ENCODE measurements at regions not wholly inside any gene's neighbourhood (a gene's known extent, or its start where the extent isn't known, plus 50 kb on each side); places are given as distances from the start of the nearest gene placed in this dataset.

DNA sequence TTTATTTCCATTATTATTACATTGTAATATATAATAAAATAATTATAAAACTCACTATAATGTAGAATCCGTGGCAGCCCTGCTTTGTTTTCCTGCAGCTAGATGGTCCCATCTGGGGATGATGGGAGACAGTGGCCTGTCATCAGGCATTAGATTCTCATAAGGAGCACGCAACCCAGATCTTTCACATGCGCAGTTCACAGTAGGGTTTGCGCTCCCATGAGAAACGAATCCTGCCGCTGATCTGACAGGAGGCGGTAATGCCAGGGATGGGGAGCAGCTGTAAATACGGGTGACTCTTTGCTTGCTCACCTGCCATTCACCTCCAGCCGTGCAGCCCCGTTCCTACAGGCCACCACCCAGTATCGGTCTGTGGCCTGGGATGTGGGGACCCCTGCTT lies 1879.3 kb upstream of the WWC1 start:
- no peak overlapping the region for H3K4me3 ChIP-seq (ENCODE audit: low read depth, low read length, poor library complexity, severe bottlenecking)
- no peak for TF ChIP-seq EZH2 (IDR thresholded peaks at IDR 0.05; ENCODE audit: borderline replicate concordance, low read length)
- TF ChIP-seq, protein P1, sequence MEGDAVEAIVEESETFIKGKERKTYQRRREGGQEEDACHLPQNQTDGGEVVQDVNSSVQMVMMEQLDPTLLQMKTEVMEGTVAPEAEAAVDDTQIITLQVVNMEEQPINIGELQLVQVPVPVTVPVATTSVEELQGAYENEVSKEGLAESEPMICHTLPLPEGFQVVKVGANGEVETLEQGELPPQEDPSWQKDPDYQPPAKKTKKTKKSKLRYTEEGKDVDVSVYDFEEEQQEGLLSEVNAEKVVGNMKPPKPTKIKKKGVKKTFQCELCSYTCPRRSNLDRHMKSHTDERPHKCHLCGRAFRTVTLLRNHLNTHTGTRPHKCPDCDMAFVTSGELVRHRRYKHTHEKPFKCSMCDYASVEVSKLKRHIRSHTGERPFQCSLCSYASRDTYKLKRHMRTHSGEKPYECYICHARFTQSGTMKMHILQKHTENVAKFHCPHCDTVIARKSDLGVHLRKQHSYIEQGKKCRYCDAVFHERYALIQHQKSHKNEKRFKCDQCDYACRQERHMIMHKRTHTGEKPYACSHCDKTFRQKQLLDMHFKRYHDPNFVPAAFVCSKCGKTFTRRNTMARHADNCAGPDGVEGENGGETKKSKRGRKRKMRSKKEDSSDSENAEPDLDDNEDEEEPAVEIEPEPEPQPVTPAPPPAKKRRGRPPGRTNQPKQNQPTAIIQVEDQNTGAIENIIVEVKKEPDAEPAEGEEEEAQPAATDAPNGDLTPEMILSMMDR (IDR thresholded peaks at IDR 0.05; ENCODE audit: low read length): no peak
- H3K27ac ChIP-seq (ENCODE audit: low read depth, low read length, poor library complexity, severe bottlenecking): no peak overlapping the region
- H2AFZ ChIP-seq (ENCODE audit: low read length): no peak overlapping the region
- H3K79me2 ChIP-seq (ENCODE audit: insufficient read depth, low read length): no peaks in the 10 kb centered on the region
- no peaks in the 10 kb centered on the region for H3F3A ChIP-seq (ENCODE audit: insufficient read depth, low read length)
- H3K9ac ChIP-seq (ENCODE audit: low read length): no peak overlapping the region
- no peaks in the 10 kb centered on the region for H4K20me1 ChIP-seq (ENCODE audit: insufficient read depth, low read length)
- H3K36me3 ChIP-seq (ENCODE audit: insufficient read depth, low read length): no peaks in the 10 kb centered on the region
- no peaks in the 10 kb centered on the region for H3K4me1 ChIP-seq (ENCODE audit: insufficient read depth, low read length, severe bottlenecking)
- no peak overlapping the region for H3K4me2 ChIP-seq (ENCODE audit: low read length)
- H3K9me2 ChIP-seq (ENCODE audit: low read depth, low read length): no peaks in the 10 kb centered on the region
- no peaks in the 10 kb centered on the region for H3K27me3 ChIP-seq (ENCODE audit: insufficient read depth, low read length)
- H3K9me3 ChIP-seq (ENCODE audit: low read length): no peaks in the 10 kb centered on the region

DNA sequence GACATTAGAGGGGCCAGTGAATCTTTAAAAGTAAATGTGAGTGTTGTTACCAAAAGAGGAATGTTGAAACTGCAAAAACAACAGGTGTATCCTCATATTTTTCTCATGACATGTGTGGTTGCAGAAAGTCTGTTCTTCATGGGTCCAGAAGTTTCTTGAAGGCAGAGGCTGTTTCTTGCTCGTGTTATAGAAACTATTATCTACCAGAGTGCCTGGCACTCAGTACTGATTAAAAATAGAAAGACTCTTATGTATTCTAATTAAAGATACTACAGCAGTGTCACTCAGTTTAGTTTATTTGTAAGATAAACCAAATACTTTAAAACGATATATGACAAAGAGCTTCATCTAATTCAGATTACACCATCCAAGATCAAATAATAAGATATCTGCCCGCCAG lies 1864.2 kb upstream of the WWC1 start:
- Histone ChIP-seq H3K9me3 (ENCODE audit: low read length) (no peaks in the 10 kb centered on the region), H3K27ac (ENCODE audit: low read depth, low read length, poor library complexity, severe bottlenecking) (no peak overlapping the region), H3K9ac (ENCODE audit: low read length) (no peak overlapping the region), H3K4me3 (ENCODE audit: low read depth, low read length, poor library complexity, severe bottlenecking) (no peak overlapping the region), H3K9me2 (ENCODE audit: low read depth, low read length) (no peaks in the 10 kb centered on the region), H3K79me2 (ENCODE audit: insufficient read depth, low read length) (no peaks in the 10 kb centered on the region), H3F3A (ENCODE audit: insufficient read depth, low read length) (no peaks in the 10 kb centered on the region), H3K36me3 (ENCODE audit: insufficient read depth, low read length) (no peaks in the 10 kb centered on the region), H3K4me1 (ENCODE audit: insufficient read depth, low read length, severe bottlenecking) (no peaks in the 10 kb centered on the region), H2AFZ (ENCODE audit: low read length) (no peak overlapping the region), H4K20me1 (ENCODE audit: insufficient read depth, low read length) (no peaks in the 10 kb centered on the region), H3K27me3 (ENCODE audit: insufficient read depth, low read length) (no peaks in the 10 kb centered on the region), H3K4me2 (ENCODE audit: low read length) (no peak overlapping the region)
- TF ChIP-seq, protein P1 (IDR thresholded peaks at IDR 0.05; ENCODE audit: low read length): no peak
- no peak for TF ChIP-seq EZH2 (IDR thresholded peaks at IDR 0.05; ENCODE audit: borderline replicate concordance, low read length)

DNA sequence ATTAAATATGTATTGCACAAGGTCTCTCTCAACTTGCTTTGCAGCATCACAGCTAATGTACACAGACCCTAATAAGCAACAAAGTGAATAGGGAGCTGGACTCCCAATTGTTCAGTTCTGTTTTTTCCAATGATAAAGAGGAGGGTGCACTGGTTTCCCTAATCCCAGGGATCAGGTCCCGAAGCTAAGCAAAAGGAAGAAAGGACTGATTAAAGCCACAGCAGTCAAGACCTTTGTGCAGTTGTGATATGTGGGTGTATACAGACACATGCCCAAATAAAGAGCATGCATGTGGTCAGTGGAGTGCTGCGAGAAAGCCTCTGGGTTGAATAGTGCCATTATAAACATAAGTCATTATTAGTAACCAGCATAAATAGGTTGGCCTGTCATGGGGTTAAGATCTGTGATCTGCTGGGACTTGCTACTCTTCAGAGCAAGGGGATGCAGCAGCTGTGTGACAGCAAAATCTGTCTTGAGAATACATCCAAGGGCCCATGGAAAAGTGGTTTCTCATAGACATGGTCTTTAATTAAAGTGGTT lies 1863.1 kb upstream of the WWC1 start:
- no peaks in the 10 kb centered on the region for H3K36me3 ChIP-seq (ENCODE audit: insufficient read depth, low read length)
- H3K4me2 ChIP-seq (ENCODE audit: low read length): no peak overlapping the region
- H2AFZ ChIP-seq (ENCODE audit: low read length): no peak overlapping the region
- H3K9me3 ChIP-seq (ENCODE audit: low read length): no peaks in the 10 kb centered on the region
- no peaks in the 10 kb centered on the region for H4K20me1 ChIP-seq (ENCODE audit: insufficient read depth, low read length)
- H3K4me3 ChIP-seq (ENCODE audit: low read depth, low read length, poor library complexity, severe bottlenecking): no peak overlapping the region
- H3K9me2 ChIP-seq (ENCODE audit: low read depth, low read length): no peaks in the 10 kb centered on the region
- TF ChIP-seq, protein P1 (IDR thresholded peaks at IDR 0.05; ENCODE audit: low read length): no peak
- TF ChIP-seq EZH2 (IDR thresholded peaks at IDR 0.05; ENCODE audit: borderline replicate concordance, low read length): no peak
- no peaks in the 10 kb centered on the region for H3K4me1 ChIP-seq (ENCODE audit: insufficient read depth, low read length, severe bottlenecking)
- no peaks in the 10 kb centered on the region for H3F3A ChIP-seq (ENCODE audit: insufficient read depth, low read length)
- no peak overlapping the region for H3K27ac ChIP-seq (ENCODE audit: low read depth, low read length, poor library complexity, severe bottlenecking)
- no peak overlapping the region for H3K9ac ChIP-seq (ENCODE audit: low read length)
- H3K27me3 ChIP-seq (ENCODE audit: insufficient read depth, low read length): no peaks in the 10 kb centered on the region
- H3K79me2 ChIP-seq (ENCODE audit: insufficient read depth, low read length): no peaks in the 10 kb centered on the region
